ENCODE measurements at regions not wholly inside any gene's neighbourhood (a gene's known extent, or its start where the extent isn't known, plus 50 kb on each side); places are given as distances from the start of the nearest gene placed in this dataset.
"Not testable (repeated sequence)": the region's sequence is repeated elsewhere in the genome, so short reads cannot be mapped to it uniquely, and the experiment has no call there.

- Histone ChIP-seq H4K20me1 (ENCODE audit: control insufficient read depth, extremely low read depth, insufficient read depth, low read length) (no peaks in the 10 kb centered on the region), H3K4me1 (ENCODE audit: control insufficient read depth, extremely low read depth, insufficient read depth, low read length) (no peaks in the 10 kb centered on the region), H3K9me1 (ENCODE audit: control insufficient read depth, extremely low read depth, insufficient read depth, low read length) (no peaks in the 10 kb centered on the region), H3K9me3 (ENCODE audit: control insufficient read depth, low read depth, low read length) (no peaks in the 10 kb centered on the region), H3K27ac (ENCODE audit: control insufficient read depth, insufficient read depth, low read length) (no peak overlapping the region), H3K4me3 (ENCODE audit: control insufficient read depth in 2 of 3, extremely low read depth in 1 of 3, insufficient read depth in 2 of 3, low read depth in 1 of 3, low read length in 3 of 3) (no peak overlapping the region), H2AFZ (ENCODE audit: control insufficient read depth, low read length) (no peak overlapping the region), H3K9ac (ENCODE audit: control insufficient read depth, extremely low read depth, insufficient read depth, low read length) (no peak overlapping the region), H3K27me3 (ENCODE audit: control insufficient read depth, extremely low read depth, insufficient read depth, low read length) (no peaks in the 10 kb centered on the region), H3K4me2 (ENCODE audit: control insufficient read depth, extremely low read depth, insufficient read depth, low read depth, low read length) (no peak overlapping the region), H3K36me3 (ENCODE audit: control insufficient read depth in 2 of 2, extremely low read depth in 1 of 2, insufficient read depth in 2 of 2, low read length in 2 of 2) (no peaks in the 10 kb centered on the region), H3K79me2 (ENCODE audit: control insufficient read depth, insufficient read depth, low read length) (no peaks in the 10 kb centered on the region)
- dilution Hi-C loops (cut with MboI; ENCODE audit: extremely low pct_ligation_motif_present, low sequenced_read_pairs), result no loop called here
- TF ChIP-seq CTCF (optimal IDR thresholded peaks at IDR 0.05 in 1 of 3, IDR thresholded peaks at IDR 0.05 in 1 of 3, conservative IDR thresholded peaks at IDR 0.05 in 1 of 3; ENCODE audit: extremely low read depth in 1 of 3, insufficient read depth in 2 of 3, low read length in 3 of 3) (no peak), EZH2 (IDR thresholded peaks at IDR 0.05; ENCODE audit: low read length) (no peak)
- FAIRE-seq (no peak), DNase-seq (ENCODE audit: low read depth, low spot score) (no peak)
Measured at GRCh38 chr3:75329476-75330097, 334.5 kb upstream of the FRG2C start.

GRCh38 chr3:75330446-75330845, 333.7 kb upstream of the FRG2C start:
- H4K20me1 ChIP-seq (ENCODE audit: control insufficient read depth, extremely low read depth, insufficient read depth, low read length); H3K9me1 ChIP-seq (ENCODE audit: control insufficient read depth, extremely low read depth, insufficient read depth, low read length); H3K4me2 ChIP-seq (ENCODE audit: control insufficient read depth, extremely low read depth, insufficient read depth, low read depth, low read length); H3K27ac ChIP-seq (ENCODE audit: control insufficient read depth, insufficient read depth, low read length); H3K4me3 ChIP-seq (ENCODE audit: control insufficient read depth in 2 of 3, extremely low read depth in 1 of 3, insufficient read depth in 2 of 3, low read depth in 1 of 3, low read length in 3 of 3); H3K27me3 ChIP-seq (ENCODE audit: control insufficient read depth, extremely low read depth, insufficient read depth, low read length); H2AFZ ChIP-seq (ENCODE audit: control insufficient read depth, low read length); H3K4me1 ChIP-seq (ENCODE audit: control insufficient read depth, extremely low read depth, insufficient read depth, low read length); H3K9me3 ChIP-seq (ENCODE audit: control insufficient read depth, low read depth, low read length); DNase-seq (ENCODE audit: low read depth, low spot score); H3K79me2 ChIP-seq (ENCODE audit: control insufficient read depth, insufficient read depth, low read length); FAIRE-seq; H3K9ac ChIP-seq (ENCODE audit: control insufficient read depth, extremely low read depth, insufficient read depth, low read length); H3K36me3 ChIP-seq (ENCODE audit: control insufficient read depth in 2 of 2, extremely low read depth in 1 of 2, insufficient read depth in 2 of 2, low read length in 2 of 2); dilution Hi-C loops (cut with MboI; ENCODE audit: extremely low pct_ligation_motif_present, low sequenced_read_pairs): not testable (repeated sequence)

DNA sequence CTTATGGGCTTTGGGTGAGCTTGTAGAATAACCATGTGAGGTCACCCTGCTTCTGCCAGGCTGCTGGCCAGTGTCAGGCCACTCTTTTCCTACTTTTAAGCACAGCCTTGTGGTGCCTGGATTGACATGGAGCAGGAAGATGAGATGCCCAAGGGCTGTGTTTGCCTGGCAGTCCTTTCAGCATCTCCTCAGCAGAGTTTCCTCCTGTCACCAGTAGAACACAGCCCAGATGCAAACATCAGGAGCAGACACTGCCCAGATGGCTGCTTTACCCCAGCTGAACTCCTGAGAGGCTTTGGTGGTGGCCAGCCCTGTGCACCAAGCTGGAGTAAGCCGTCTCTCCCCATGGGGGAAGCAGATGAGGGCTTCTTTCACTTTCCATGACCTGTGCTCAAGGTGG, 332.0 kb upstream of the FRG2C start:
- H3K4me3 ChIP-seq (ENCODE audit: control insufficient read depth in 2 of 3, extremely low read depth in 1 of 3, insufficient read depth in 2 of 3, low read depth in 1 of 3, low read length in 3 of 3); H3K27me3 ChIP-seq (ENCODE audit: control insufficient read depth, extremely low read depth, insufficient read depth, low read length); H2AFZ ChIP-seq (ENCODE audit: control insufficient read depth, low read length); H3K9me1 ChIP-seq (ENCODE audit: control insufficient read depth, extremely low read depth, insufficient read depth, low read length); dilution Hi-C loops (cut with MboI; ENCODE audit: extremely low pct_ligation_motif_present, low sequenced_read_pairs); H3K27ac ChIP-seq (ENCODE audit: control insufficient read depth, insufficient read depth, low read length); H3K9me3 ChIP-seq (ENCODE audit: control insufficient read depth, low read depth, low read length); DNase-seq (ENCODE audit: low read depth, low spot score); H3K9ac ChIP-seq (ENCODE audit: control insufficient read depth, extremely low read depth, insufficient read depth, low read length); H3K4me1 ChIP-seq (ENCODE audit: control insufficient read depth, extremely low read depth, insufficient read depth, low read length); H4K20me1 ChIP-seq (ENCODE audit: control insufficient read depth, extremely low read depth, insufficient read depth, low read length); H3K79me2 ChIP-seq (ENCODE audit: control insufficient read depth, insufficient read depth, low read length); H3K36me3 ChIP-seq (ENCODE audit: control insufficient read depth in 2 of 2, extremely low read depth in 1 of 2, insufficient read depth in 2 of 2, low read length in 2 of 2); H3K4me2 ChIP-seq (ENCODE audit: control insufficient read depth, extremely low read depth, insufficient read depth, low read depth, low read length); FAIRE-seq: not testable (repeated sequence)

Measured in keratinocyte (primary cell).